ENCODE measurements at regions not wholly inside any gene's neighbourhood (a gene's known extent, or its start where the extent isn't known, plus 50 kb on each side); places are given as distances from the start of the nearest gene placed in this dataset.
"Not testable (repeated sequence)": the region's sequence is repeated elsewhere in the genome, so short reads cannot be mapped to it uniquely, and the experiment has no call there.

- DNase-seq (ENCODE audit: low read depth in 2 of 2) = not testable (repeated sequence)
These were observed 127.9 kb downstream of the ARRDC4 start for GRCh38 chr15:98088307-98088945.

- DNase-seq (ENCODE audit: low read depth in 2 of 2) = not testable (repeated sequence)
These were observed 128.8 kb downstream of the ARRDC4 start for GRCh38 chr15:98089352-98089751.

GRCh38 chr15:98097986-98098385, 137.5 kb downstream of the ARRDC4 start:
- not testable (repeated sequence) for DNase-seq (ENCODE audit: low read depth in 2 of 2)

- not testable (repeated sequence) for DNase-seq (ENCODE audit: low read depth in 2 of 2)
These were observed 140.1 kb downstream of the ARRDC4 start for GRCh38 chr15:98100606-98101005.

- no peak for DNase-seq (ENCODE audit: low read depth in 2 of 2)
These were observed 143.1 kb downstream of the ARRDC4 start for GRCh38 chr15:98103570-98103969.

GRCh38 chr15:98104386-98105151, 144.1 kb downstream of the ARRDC4 start:
- not testable (repeated sequence) for DNase-seq (ENCODE audit: low read depth in 2 of 2)

GRCh38 chr15:98106615-98107194, 146.2 kb downstream of the ARRDC4 start:
- DNase-seq (ENCODE audit: low read depth in 2 of 2) = not testable (repeated sequence)

GRCh38 chr15:98111806-98112205, 151.3 kb downstream of the ARRDC4 start:
- no peak for DNase-seq (ENCODE audit: low read depth in 2 of 2)

- no peak for DNase-seq (ENCODE audit: low read depth in 2 of 2)
These were observed 152.8 kb downstream of the ARRDC4 start for GRCh38 chr15:98113327-98113726.

- no peak for DNase-seq (ENCODE audit: low read depth in 2 of 2)
These were observed 160.1 kb downstream of the ARRDC4 start for GRCh38 chr15:98120561-98120960.

GRCh38 chr15:98121536-98121935, 161.0 kb downstream of the ARRDC4 start:
- DNase-seq (ENCODE audit: low read depth in 2 of 2) = no peak

GRCh38 chr15:98121957-98122356, 161.5 kb downstream of the ARRDC4 start:
- DNase-seq (ENCODE audit: low read depth in 2 of 2) = no peak

- no peak for DNase-seq (ENCODE audit: low read depth in 2 of 2)
These were observed 162.8 kb downstream of the ARRDC4 start for GRCh38 chr15:98123297-98123696.

GRCh38 chr15:98123834-98124233, 163.3 kb downstream of the ARRDC4 start:
- DNase-seq (ENCODE audit: low read depth in 2 of 2) = no peak

- DNase-seq (ENCODE audit: low read depth in 2 of 2) = no peak
These were observed 164.1 kb downstream of the ARRDC4 start for GRCh38 chr15:98124581-98124980.

- no peak for DNase-seq (ENCODE audit: low read depth in 2 of 2)
These were observed 166.0 kb downstream of the ARRDC4 start for GRCh38 chr15:98126326-98127085.

- DNase-seq (ENCODE audit: low read depth in 2 of 2) = no peak
These were observed 167.1 kb downstream of the ARRDC4 start for GRCh38 chr15:98127586-98127985.

GRCh38 chr15:98131924-98132323, 171.4 kb downstream of the ARRDC4 start:
- no peak for DNase-seq (ENCODE audit: low read depth in 2 of 2)

GRCh38 chr15:98134905-98135304, 174.4 kb downstream of the ARRDC4 start:
- no peak for DNase-seq (ENCODE audit: low read depth in 2 of 2)

- no peak for DNase-seq (ENCODE audit: low read depth in 2 of 2)
These were observed 178.4 kb downstream of the ARRDC4 start for GRCh38 chr15:98138910-98139309.

GRCh38 chr15:98139337-98139736, 178.8 kb downstream of the ARRDC4 start:
- no peak for DNase-seq (ENCODE audit: low read depth in 2 of 2)

- DNase-seq (ENCODE audit: low read depth in 2 of 2) = no peak
These were observed 182.1 kb downstream of the ARRDC4 start for GRCh38 chr15:98142572-98142971.

Measured in stimulated activated CD8-positive, alpha-beta memory T cell treated with anti-CD3 and anti-CD28 coated beads, Interleukin-15, amount 100 ng/mL, for 48 hours (primary cell).